ENCODE measurements at regions not wholly inside any gene's neighbourhood (a gene's known extent, or its start where the extent isn't known, plus 50 kb on each side); places are given as distances from the start of the nearest gene placed in this dataset.
"Not testable (repeated sequence)": the region's sequence is repeated elsewhere in the genome, so short reads cannot be mapped to it uniquely, and the experiment has no call there.

DNA sequence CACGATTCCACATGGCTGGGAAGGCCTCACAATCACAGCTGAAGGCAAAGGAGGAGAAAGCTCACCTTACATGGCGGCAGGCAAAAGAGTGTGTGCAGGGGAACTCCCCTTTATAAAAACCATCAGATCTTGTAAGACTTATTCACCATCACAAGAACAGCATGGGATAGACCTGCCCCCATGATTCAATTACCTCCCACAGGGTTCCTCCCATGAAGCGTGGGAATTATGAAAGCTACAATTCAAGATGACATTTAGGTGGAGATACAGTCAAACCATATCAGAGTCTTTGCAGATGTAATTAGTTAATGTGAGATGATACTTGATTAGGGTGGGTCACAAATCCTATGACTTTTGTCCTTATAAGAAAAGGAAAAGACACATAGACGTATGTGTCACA, 688.9 kb downstream of the GBE1 start:
- Histone ChIP-seq H3K4me3 (no peak overlapping the region), H3K27ac (no peak overlapping the region), H3K4me1 (no peaks in the 10 kb centered on the region), H3K4me2 (no peak overlapping the region), H3K9me3 (no peaks in the 10 kb centered on the region)
- DNase-seq (ENCODE audit: low read depth in 1 of 2, low spot score in 1 of 2) (no peak), FAIRE-seq (no peak), ATAC-seq (no peak)
- CTCF ChIA-PET, result no interaction called here
- POLR2A ChIA-PET, result no interaction called here
- TF ChIP-seq RAD21 (conservative IDR thresholded peaks at IDR 0.05 in 1 of 2, IDR thresholded peaks at IDR 0.05 in 1 of 2), result no peak
- no peak for TF ChIP-seq PHF8 (IDR thresholded peaks at IDR 0.05; ENCODE audit: borderline replicate concordance, low read depth)
- TF ChIP-seq NPAS2 (CRISPR knock-in tag; IDR thresholded peaks at IDR 0.05; ENCODE audit: borderline replicate concordance), result no peak
- TF ChIP-seq RARB (CRISPR knock-in tag; IDR thresholded peaks at IDR 0.05), result no peak
- TF ChIP-seq CBX8 (IDR thresholded peaks at IDR 0.05), result no peak
- TF ChIP-seq FOSL2 (IDR thresholded peaks at IDR 0.05), result no peak
- TF ChIP-seq FOSL2 (CRISPR knock-in tag; IDR thresholded peaks at IDR 0.05), result no peak
- no peak for TF ChIP-seq FOSB (CRISPR knock-in tag; IDR thresholded peaks at IDR 0.05)
- TF ChIP-seq HOXA7 (CRISPR knock-in tag; IDR thresholded peaks at IDR 0.05), result no peak
- no peak for TF ChIP-seq KDM5A (IDR thresholded peaks at IDR 0.05)
- WGBS (ENCODE audit: missing lambda C conversion rate), result 19% methylated on average over 4 of the region's 4 CpGs

DNA sequence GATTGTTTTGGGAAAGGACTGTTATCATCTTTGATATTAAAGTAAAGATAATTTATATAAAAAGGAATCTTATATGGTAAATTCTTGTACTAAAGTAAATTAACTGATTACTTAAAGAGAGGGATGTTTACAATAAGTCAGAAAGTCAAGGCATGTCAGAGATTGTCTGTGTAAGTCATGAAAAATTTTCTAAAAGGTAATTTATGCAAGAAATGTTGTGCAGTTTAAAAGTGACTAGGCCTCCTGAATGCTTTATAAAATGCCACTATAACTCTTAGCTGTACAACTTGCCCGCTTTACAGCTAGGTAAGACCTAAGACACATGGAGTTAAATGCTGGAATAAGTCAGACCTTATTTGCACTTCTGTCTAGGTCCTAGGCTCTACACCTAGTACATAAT, 692.9 kb downstream of the GBE1 start:
- 0% methylated on average over 1 of the region's 1 CpG for WGBS (ENCODE audit: missing lambda C conversion rate)
- H3K4me2 ChIP-seq, result no peak overlapping the region
- ATAC-seq, result no peak
- no peak for FAIRE-seq
- no peak overlapping the region for H3K4me3 ChIP-seq
- POLR2A ChIA-PET, result no interaction called here
- TF ChIP-seq, protein P1, sequence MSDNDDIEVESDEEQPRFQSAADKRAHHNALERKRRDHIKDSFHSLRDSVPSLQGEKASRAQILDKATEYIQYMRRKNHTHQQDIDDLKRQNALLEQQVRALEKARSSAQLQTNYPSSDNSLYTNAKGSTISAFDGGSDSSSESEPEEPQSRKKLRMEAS (IDR thresholded peaks at IDR 0.05), result no peak
- DNase-seq (ENCODE audit: low read depth in 1 of 2, low spot score in 1 of 2), result no peak
- H3K4me1 ChIP-seq, result no peaks in the 10 kb centered on the region
- H3K9me3 ChIP-seq, result no peaks in the 10 kb centered on the region
- H3K27ac ChIP-seq, result no peak overlapping the region
- CTCF ChIA-PET, result no interaction called here

DNA sequence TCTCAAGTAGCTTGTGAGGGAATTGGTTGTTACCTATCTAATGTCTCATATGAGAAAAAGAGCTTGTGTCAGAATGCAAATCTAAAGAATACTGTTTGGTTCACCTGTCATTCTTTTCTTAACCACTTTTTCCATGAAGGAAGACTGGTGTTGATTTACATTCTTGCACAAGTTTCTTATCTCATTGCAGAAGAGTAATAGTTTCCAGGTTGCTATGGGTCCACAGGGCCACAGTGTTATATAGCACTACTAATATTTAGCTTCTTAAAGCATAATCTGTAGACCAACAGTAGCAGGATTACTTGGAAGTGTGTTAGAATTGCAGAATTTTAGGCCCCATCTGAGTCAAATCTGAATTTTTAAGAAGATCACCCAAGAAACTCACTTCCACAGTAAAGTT, 697.5 kb downstream of the GBE1 start:
- TF ChIP-seq TFCP2L1 (CRISPR knock-in tag; IDR thresholded peaks at IDR 0.05) (no peak), NPAS2 (CRISPR knock-in tag; IDR thresholded peaks at IDR 0.05; ENCODE audit: borderline replicate concordance) (no peak), ZC3H11A (IDR thresholded peaks at IDR 0.05) (no peak), RFX5 (IDR thresholded peaks at IDR 0.05) (no peak), CEBPB (IDR thresholded peaks at IDR 0.05) (no peak), KDM1A (IDR thresholded peaks at IDR 0.05; ENCODE audit: low read depth) (no peak), MAFK (IDR thresholded peaks at IDR 0.05; ENCODE audit: partially characterized antibody) (no peak), POLR2A (IDR thresholded peaks at IDR 0.05; ENCODE audit: low read length) (no peak), RNF2 (IDR thresholded peaks at IDR 0.05; ENCODE audit: borderline replicate concordance, low read depth) (no peak), ZNF302 (CRISPR knock-in tag; IDR thresholded peaks at IDR 0.05) (no peak), FOXS1 (CRISPR knock-in tag; IDR thresholded peaks at IDR 0.05) (no peak), ESRRA (IDR thresholded peaks at IDR 0.05; ENCODE audit: borderline replicate concordance, low read length) (no peak), FOSL2 (IDR thresholded peaks at IDR 0.05) (no peak), FOSL2 (CRISPR knock-in tag; IDR thresholded peaks at IDR 0.05) (no peak), JUNB (IDR thresholded peaks at IDR 0.05) (no peak)
- TF ChIP-seq, protein P2, sequence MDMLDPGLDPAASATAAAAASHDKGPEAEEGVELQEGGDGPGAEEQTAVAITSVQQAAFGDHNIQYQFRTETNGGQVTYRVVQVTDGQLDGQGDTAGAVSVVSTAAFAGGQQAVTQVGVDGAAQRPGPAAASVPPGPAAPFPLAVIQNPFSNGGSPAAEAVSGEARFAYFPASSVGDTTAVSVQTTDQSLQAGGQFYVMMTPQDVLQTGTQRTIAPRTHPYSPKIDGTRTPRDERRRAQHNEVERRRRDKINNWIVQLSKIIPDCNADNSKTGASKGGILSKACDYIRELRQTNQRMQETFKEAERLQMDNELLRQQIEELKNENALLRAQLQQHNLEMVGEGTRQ (IDR thresholded peaks at IDR 0.05), result no peak
- TF ChIP-seq, protein P3, sequence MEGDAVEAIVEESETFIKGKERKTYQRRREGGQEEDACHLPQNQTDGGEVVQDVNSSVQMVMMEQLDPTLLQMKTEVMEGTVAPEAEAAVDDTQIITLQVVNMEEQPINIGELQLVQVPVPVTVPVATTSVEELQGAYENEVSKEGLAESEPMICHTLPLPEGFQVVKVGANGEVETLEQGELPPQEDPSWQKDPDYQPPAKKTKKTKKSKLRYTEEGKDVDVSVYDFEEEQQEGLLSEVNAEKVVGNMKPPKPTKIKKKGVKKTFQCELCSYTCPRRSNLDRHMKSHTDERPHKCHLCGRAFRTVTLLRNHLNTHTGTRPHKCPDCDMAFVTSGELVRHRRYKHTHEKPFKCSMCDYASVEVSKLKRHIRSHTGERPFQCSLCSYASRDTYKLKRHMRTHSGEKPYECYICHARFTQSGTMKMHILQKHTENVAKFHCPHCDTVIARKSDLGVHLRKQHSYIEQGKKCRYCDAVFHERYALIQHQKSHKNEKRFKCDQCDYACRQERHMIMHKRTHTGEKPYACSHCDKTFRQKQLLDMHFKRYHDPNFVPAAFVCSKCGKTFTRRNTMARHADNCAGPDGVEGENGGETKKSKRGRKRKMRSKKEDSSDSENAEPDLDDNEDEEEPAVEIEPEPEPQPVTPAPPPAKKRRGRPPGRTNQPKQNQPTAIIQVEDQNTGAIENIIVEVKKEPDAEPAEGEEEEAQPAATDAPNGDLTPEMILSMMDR (IDR thresholded peaks at IDR 0.05), result no peak
- TF ChIP-seq, protein P4, sequence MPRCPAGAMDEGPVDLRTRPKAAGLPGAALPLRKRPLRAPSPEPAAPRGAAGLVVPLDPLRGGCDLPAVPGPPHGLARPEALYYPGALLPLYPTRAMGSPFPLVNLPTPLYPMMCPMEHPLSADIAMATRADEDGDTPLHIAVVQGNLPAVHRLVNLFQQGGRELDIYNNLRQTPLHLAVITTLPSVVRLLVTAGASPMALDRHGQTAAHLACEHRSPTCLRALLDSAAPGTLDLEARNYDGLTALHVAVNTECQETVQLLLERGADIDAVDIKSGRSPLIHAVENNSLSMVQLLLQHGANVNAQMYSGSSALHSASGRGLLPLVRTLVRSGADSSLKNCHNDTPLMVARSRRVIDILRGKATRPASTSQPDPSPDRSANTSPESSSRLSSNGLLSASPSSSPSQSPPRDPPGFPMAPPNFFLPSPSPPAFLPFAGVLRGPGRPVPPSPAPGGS (IDR thresholded peaks at IDR 0.05), result no peak
- Histone ChIP-seq H3K4me2 (no peak overlapping the region), H3K9me3 (no peaks in the 10 kb centered on the region), H3K4me1 (no peaks in the 10 kb centered on the region), H3K4me3 (no peak overlapping the region), H3K27ac (no peak overlapping the region)
- ChIA-PET CTCF (no interaction called here), POLR2A (no interaction called here)
- no peak for FAIRE-seq
- ATAC-seq, result no peak
- DNase-seq (ENCODE audit: low read depth in 1 of 2, low spot score in 1 of 2), result no peak

DNA sequence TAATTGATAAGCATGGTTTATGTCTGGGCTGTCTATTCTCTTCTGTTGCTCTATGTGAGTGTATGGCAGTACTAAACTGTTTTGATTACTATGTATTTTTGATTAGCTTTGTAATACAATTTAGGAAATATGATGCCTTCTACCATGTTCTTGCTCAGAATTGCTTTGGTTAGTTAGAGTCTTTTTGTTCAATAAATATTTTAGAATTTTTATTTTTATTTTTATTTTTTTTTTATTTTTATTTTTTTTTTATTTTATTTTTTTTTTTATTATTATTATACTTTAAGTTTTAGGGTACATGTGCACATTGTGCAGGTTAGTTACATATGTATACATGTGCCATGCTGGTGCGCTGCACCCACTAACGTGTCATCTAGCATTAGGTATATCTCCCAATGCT, 710.3 kb downstream of the GBE1 start:
- ATAC-seq; DNase-seq (ENCODE audit: low read depth in 1 of 2, low spot score in 1 of 2); FAIRE-seq; CTCF ChIA-PET; H3K4me1 ChIP-seq; H3K4me3 ChIP-seq; POLR2A ChIA-PET; H3K9me3 ChIP-seq; H3K4me2 ChIP-seq; H3K27ac ChIP-seq: not testable (repeated sequence)
- no CpG with 5 or more reads among the region's 2 CpGs for WGBS (ENCODE audit: missing lambda C conversion rate)

Measured in A549 (cell line).